ENCODE measurements at regions not wholly inside any gene's neighbourhood (a gene's known extent, or its start where the extent isn't known, plus 50 kb on each side); places are given as distances from the start of the nearest gene placed in this dataset.

DNA sequence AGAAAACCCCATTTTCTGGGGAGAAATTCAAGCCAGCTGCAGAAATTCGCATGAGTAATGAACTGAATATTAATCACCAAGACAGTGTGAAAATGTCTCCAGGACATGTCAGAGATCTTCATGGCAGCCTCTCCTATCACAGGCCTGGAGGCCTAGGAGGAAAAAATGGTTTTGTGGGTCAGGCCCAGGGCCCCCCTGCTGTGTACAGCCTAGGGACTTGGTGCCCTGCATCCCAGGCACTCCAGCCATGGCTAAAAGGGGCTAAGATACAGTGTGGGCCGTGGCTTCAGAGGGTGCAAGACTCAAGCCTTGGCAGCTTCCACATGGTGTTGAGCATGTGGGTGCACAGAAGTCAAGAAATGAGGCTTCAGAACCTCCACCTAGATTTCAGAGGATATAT, 185.9 kb upstream of the GATB start:
- H3K27ac ChIP-seq = no peak overlapping the region
- H3K27me3 ChIP-seq = no peaks in the 10 kb centered on the region
- peaks cover 0 to 3% (median 0%) of the 10 kb centered on the region in 4 donors for H3K4me1 ChIP-seq
- no peaks in the 10 kb centered on the region for H3K36me3 ChIP-seq
- no peak overlapping the region for H3K4me3 ChIP-seq
- H3K9me3 ChIP-seq = peaks cover 0 to 15% (median 0%) of the 10 kb centered on the region in 3 donors
- TF ChIP-seq, protein P1, sequence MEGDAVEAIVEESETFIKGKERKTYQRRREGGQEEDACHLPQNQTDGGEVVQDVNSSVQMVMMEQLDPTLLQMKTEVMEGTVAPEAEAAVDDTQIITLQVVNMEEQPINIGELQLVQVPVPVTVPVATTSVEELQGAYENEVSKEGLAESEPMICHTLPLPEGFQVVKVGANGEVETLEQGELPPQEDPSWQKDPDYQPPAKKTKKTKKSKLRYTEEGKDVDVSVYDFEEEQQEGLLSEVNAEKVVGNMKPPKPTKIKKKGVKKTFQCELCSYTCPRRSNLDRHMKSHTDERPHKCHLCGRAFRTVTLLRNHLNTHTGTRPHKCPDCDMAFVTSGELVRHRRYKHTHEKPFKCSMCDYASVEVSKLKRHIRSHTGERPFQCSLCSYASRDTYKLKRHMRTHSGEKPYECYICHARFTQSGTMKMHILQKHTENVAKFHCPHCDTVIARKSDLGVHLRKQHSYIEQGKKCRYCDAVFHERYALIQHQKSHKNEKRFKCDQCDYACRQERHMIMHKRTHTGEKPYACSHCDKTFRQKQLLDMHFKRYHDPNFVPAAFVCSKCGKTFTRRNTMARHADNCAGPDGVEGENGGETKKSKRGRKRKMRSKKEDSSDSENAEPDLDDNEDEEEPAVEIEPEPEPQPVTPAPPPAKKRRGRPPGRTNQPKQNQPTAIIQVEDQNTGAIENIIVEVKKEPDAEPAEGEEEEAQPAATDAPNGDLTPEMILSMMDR (IDR thresholded peaks at IDR 0.05) = no peak
- no peak for DNase-seq
- intact Hi-C loops (cut with DNase I; ENCODE audit: low total_unique reads) = no loop called here

DNA sequence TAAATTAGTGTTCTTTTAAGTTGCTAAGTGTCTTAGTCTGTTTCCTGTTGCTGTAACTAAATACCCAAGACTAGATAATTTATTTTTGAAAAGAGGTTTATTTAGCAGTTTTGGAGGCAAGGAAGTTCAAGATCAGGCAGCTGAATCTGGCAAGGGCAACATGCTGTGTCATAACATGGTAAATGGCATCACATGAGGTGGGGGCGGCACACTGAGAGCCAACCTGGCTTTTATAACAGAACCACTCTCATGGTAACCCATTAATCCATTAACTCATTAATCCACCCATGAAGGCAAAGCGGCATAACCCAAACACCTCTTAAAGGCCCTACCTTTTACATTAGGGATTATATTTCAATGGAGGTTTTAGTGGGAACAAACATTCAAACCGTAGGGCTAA, 182.2 kb upstream of the GATB start:
- intact Hi-C loops (cut with DNase I; ENCODE audit: low total_unique reads) = no loop called here
- no peak overlapping the region for H3K27ac ChIP-seq
- H3K4me3 ChIP-seq = no peak overlapping the region
- TF ChIP-seq, protein P1 (IDR thresholded peaks at IDR 0.05) = no peak
- no peaks in the 10 kb centered on the region for H3K36me3 ChIP-seq
- H3K27me3 ChIP-seq = no peaks in the 10 kb centered on the region
- H3K4me1 ChIP-seq = no peaks in the 10 kb centered on the region
- peaks cover 0 to 15% (median 0%) of the 10 kb centered on the region in 3 donors for H3K9me3 ChIP-seq
- DNase-seq = no peak

DNA sequence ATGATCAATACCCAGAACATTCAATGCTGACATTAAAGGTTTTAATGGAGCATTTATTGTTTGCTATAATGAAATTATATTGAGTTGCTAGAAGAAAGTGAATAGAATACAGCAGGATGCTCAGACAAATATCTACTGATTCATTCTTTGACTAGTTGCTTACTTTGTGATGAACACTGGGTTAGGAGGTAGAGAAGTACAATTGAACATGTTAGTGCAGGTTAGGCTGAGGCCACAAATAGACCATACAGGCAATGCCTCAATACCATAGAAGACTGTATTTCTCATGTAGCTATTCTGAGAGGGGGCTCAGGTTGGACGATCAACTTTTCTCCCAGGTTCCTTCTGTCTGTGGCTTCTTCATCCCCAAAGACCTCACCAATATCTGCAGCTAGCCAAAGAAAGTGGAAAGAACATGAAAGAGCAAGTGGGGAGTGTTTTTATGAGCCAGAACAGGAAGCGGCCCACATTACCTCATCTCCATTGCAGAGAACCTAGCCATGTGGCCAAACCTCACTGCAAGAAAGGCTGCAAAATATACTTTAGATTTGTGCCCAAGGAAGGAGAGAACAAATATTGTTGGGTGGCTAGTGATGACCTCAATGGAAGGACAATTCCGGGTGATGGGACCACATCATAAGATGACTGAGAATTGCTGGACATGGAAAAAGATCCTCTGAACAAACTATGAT, 180.3 kb upstream of the GATB start:
- Histone ChIP-seq H3K27ac (no peak overlapping the region), H3K9me3 (no peaks in the 10 kb centered on the region), H3K27me3 (no peaks in the 10 kb centered on the region), H3K4me3 (no peak overlapping the region), H3K4me1 (no peaks in the 10 kb centered on the region), H3K36me3 (no peaks in the 10 kb centered on the region)
- intact Hi-C loops (cut with DNase I; ENCODE audit: low total_unique reads) = no loop called here
- no peak for DNase-seq
- TF ChIP-seq, protein P1 (IDR thresholded peaks at IDR 0.05) = no peak

DNA sequence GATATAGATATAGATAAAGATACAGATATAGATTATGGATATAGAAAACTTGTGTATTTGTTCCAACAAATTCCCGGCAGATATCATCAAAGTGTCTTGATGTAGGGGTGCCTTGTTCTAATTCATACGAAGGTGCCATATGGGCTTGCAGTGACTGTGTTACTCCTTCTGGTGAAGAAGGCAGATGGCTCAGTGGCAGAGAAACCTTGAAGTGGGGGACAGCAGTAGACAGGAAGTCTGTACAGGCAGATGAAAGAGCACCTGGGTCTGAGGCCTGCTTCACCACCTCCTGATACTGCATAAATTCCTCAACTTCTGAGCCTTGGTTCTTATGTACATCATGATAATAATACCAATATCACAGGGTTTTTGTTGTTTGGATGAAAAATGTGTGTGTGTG, 179.5 kb upstream of the GATB start:
- H3K4me1 ChIP-seq = no peaks in the 10 kb centered on the region
- H3K4me3 ChIP-seq = no peak overlapping the region
- intact Hi-C loops (cut with DNase I; ENCODE audit: low total_unique reads) = no loop called here
- H3K27ac ChIP-seq = no peak overlapping the region
- no peak for DNase-seq
- no peaks in the 10 kb centered on the region for H3K9me3 ChIP-seq
- TF ChIP-seq, protein P1 (IDR thresholded peaks at IDR 0.05) = no peak
- no peaks in the 10 kb centered on the region for H3K36me3 ChIP-seq
- no peaks in the 10 kb centered on the region for H3K27me3 ChIP-seq

DNA sequence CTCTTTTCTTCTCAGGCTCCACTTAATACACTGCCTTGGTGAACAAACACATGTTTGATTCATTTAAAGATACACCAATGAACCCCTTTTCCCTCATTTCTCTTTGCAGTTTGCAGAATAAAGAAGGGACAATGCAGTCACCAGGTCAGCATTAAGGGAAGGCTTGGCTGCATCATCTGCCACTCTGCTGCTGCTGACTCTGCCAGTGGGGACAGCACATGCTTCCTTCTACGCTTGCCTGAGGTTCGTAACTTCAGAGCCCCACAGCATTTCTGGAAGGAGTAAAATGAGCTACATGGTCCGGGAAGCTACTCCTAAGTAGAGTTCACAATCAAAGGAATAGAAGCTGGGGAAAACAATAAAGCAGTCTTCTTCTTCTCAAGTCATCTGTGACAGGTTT, 178.9 kb upstream of the GATB start:
- Histone ChIP-seq H3K36me3 (no peaks in the 10 kb centered on the region), H3K27ac (no peak overlapping the region), H3K4me3 (no peak overlapping the region), H3K9me3 (no peaks in the 10 kb centered on the region), H3K27me3 (no peaks in the 10 kb centered on the region), H3K4me1 (no peaks in the 10 kb centered on the region)
- TF ChIP-seq, protein P1 (IDR thresholded peaks at IDR 0.05) = no peak
- no peak for DNase-seq
- intact Hi-C loops (cut with DNase I; ENCODE audit: low total_unique reads) = no loop called here

DNA sequence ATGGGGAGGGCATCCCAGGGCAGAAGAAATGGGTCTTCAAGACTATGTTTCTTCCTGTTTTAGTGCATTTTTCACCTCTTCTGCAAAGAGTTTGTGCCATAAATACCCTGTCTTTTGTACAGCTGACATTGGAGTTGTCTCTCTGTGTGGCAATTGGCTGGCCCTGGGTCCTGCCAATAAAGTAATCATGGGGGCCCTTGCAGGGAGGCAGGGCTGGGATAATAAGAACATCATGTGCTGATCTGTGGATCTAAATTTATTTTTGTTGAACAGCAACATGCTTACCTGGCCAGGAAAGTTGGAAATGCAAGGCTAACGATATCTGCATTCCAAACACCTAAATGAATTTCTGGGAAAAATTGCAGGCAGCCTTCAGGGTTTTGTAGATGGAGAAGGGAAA, 174.6 kb upstream of the GATB start:
- no peaks in the 10 kb centered on the region for H3K4me1 ChIP-seq
- DNase-seq = no peak
- H3K9me3 ChIP-seq = no peaks in the 10 kb centered on the region
- intact Hi-C loops (cut with DNase I; ENCODE audit: low total_unique reads) = no loop called here
- TF ChIP-seq, protein P1 (IDR thresholded peaks at IDR 0.05) = no peak
- H3K36me3 ChIP-seq = no peaks in the 10 kb centered on the region
- H3K27ac ChIP-seq = no peak overlapping the region
- H3K27me3 ChIP-seq = no peaks in the 10 kb centered on the region
- no peak overlapping the region for H3K4me3 ChIP-seq
